IMR-90 (cell line): ENCODE measurements at regions not wholly inside any gene's neighbourhood (a gene's known extent, or its start where the extent isn't known, plus 50 kb on each side); places are given as distances from the start of the nearest gene placed in this dataset.

ENCODE experiments used
- ATAC-seq: fragments of 200-7000 bp; cut with Tn5 transposase; 2 replicates; pipeline ENCODE4 v1.9.1; 2020; ENCODE audit warnings: low read depth, mild to moderate bottlenecking, moderate library complexity
- BruUV-seq: library from RNA; stranded (reverse); fragments of 400-500 nt; replicated peaks from 2 replicates; lab custom pipeline; 2021; lab: Mats Ljungman, UMichigan
- CTCF ChIA-PET: fragments of 300-600 bp; formaldehyde crosslinking; extraction: SDS; loops from one replicate; lab custom pipeline; 2021; ENCODE audit warnings: antibody characterized with exemption; lab: Yijun Ruan, JAX
- POLR2A ChIA-PET: fragments of 300-600 bp; sonication (Branson Sonifier 250); formaldehyde crosslinking; loops from one replicate; lab custom pipeline; 2022; ENCODE audit warnings: antibody characterized with exemption; ENCODE audit not compliant: unreplicated experiment; lab: Charles Lee
- DNase-seq: peaks from one replicate; pipeline ENCODE4 v3.0.0; 2013
- H2AFZ ChIP-seq: replicated peaks from 2 replicates; pipeline ENCODE3; 2013; ENCODE audit warnings: low read length, mild to moderate bottlenecking; ENCODE audit not compliant: poor library complexity
- H2AK5ac ChIP-seq: 2 replicates; pipeline ENCODE4 v1.6.1; 2013; ENCODE audit warnings: low read depth, low read length, inconsistent platforms
- H2AK9ac ChIP-seq: replicated peaks from 2 replicates; pipeline ENCODE3; 2013; ENCODE audit warnings: mild to moderate bottlenecking, low read depth, low read length, moderate library complexity; ENCODE audit not compliant: poor library complexity
- H2BK120ac ChIP-seq: 2 replicates; pipeline ENCODE4 v1.6.1; 2013; ENCODE audit warnings: low read depth, low read length, inconsistent platforms
- H2BK15ac ChIP-seq: 3 replicates; pipeline ENCODE4 v1.6.1; 2013; ENCODE audit warnings: low read depth, low read length, inconsistent platforms
- H2BK20ac ChIP-seq: 2 replicates; pipeline ENCODE4 v1.6.1; 2013; ENCODE audit warnings: low read depth, mild to moderate bottlenecking, inconsistent platforms, low read length, moderate library complexity
- H2BK5ac ChIP-seq: 2 replicates; pipeline ENCODE4 v1.6.1; 2013; ENCODE audit warnings: mild to moderate bottlenecking, low read depth, low read length, inconsistent platforms; ENCODE audit not compliant: poor library complexity, severe bottlenecking
- H3K14ac ChIP-seq: replicated peaks from 2 replicates; pipeline ENCODE4 v1.6.1; 2013; ENCODE audit warnings: low read depth, low read length, inconsistent platforms
- H3K18ac ChIP-seq: 2 replicates; pipeline ENCODE4 v1.6.1; 2013; ENCODE audit warnings: low read depth, low read length, control low read depth
- H3K23ac ChIP-seq: 2 replicates; pipeline ENCODE4 v1.6.1; 2013; ENCODE audit warnings: low read depth, low read length, inconsistent platforms
- H3K27ac ChIP-seq: 2 replicates; pipeline ENCODE4 v1.5.1; 2013; ENCODE audit warnings: mild to moderate bottlenecking, control low read depth, low read length; ENCODE audit not compliant: insufficient read depth
- H3K27me3 ChIP-seq: 2 replicates; pipeline ENCODE4 v1.6.1; 2013; ENCODE audit warnings: low read length; ENCODE audit not compliant: control insufficient read depth, insufficient read depth
- H3K36me3 ChIP-seq: 2 replicates; pipeline ENCODE4 v1.6.1; 2013; ENCODE audit warnings: low read length, mixed read lengths; ENCODE audit not compliant: control insufficient read depth, insufficient read depth
- H3K4ac ChIP-seq: 2 replicates; pipeline ENCODE4 v1.6.1; 2013; ENCODE audit warnings: low read depth, low read length, inconsistent platforms
- H3K4me1 ChIP-seq: 2 replicates; pipeline ENCODE4 v1.6.1; 2013; ENCODE audit warnings: low read length, mixed read lengths; ENCODE audit not compliant: control insufficient read depth, insufficient read depth
- H3K4me2 ChIP-seq: 2 replicates; pipeline ENCODE4 v1.6.1; 2013; ENCODE audit warnings: low read depth, mild to moderate bottlenecking, control low read depth, low read length, moderate library complexity
- H3K4me3 ChIP-seq: 2 replicates; pipeline ENCODE4 v1.5.1; 2013; ENCODE audit warnings: low read depth, mild to moderate bottlenecking, control low read depth, low read length, moderate library complexity; ENCODE audit not compliant: insufficient read depth
- H3K56ac ChIP-seq: 2 replicates; pipeline ENCODE4 v1.6.1; 2013; ENCODE audit warnings: low read length, inconsistent platforms; ENCODE audit not compliant: insufficient read depth; ENCODE audit errors: extremely low read depth
- H3K79me1 ChIP-seq, 2 experiments: 2 replicates each; pipeline ENCODE4 v1.6.1; 2013; ENCODE audit warnings: low read length in 2 of 2, inconsistent platforms in 1 of 2, low read depth in 1 of 2
- H3K9ac ChIP-seq: 2 replicates; pipeline ENCODE4 v1.6.1; 2013; ENCODE audit warnings: low read depth, low read length, control low read depth
- H3K9me1 ChIP-seq: 2 replicates; pipeline ENCODE4 v1.6.1; 2013; ENCODE audit warnings: low read length, inconsistent platforms; ENCODE audit not compliant: insufficient read depth
- H3K9me3 ChIP-seq: 2 replicates; pipeline ENCODE4 v1.6.1; 2013; ENCODE audit warnings: low read length; ENCODE audit not compliant: control insufficient read depth, insufficient read depth
- H4K20me1 ChIP-seq: 2 replicates; pipeline ENCODE4 v1.6.1; 2013; ENCODE audit warnings: low read length, inconsistent platforms; ENCODE audit not compliant: insufficient read depth
- H4K5ac ChIP-seq: 2 replicates; pipeline ENCODE4 v1.6.1; 2013; ENCODE audit warnings: mild to moderate bottlenecking, low read depth, low read length, control low read depth
- H4K8ac ChIP-seq, 2 experiments: 2 replicates each; pipeline ENCODE4 v1.6.1; 2013; ENCODE audit warnings: low read depth in 2 of 2, low read length in 2 of 2, control low read depth in 1 of 2, inconsistent platforms in 1 of 2
- H4K91ac ChIP-seq: 2 replicates; pipeline ENCODE4 v1.6.1; 2013; ENCODE audit warnings: low read depth, low read length, inconsistent platforms; ENCODE audit not compliant: insufficient read depth
- RCOR1 ChIP-seq: IDR thresholded peaks from 2 replicates; pipeline ENCODE4 v1.6.1; 2012; ENCODE audit warnings: mild to moderate bottlenecking, low read length, improper control_type of control experiment; ENCODE audit not compliant: insufficient replicate concordance
- SMC3 ChIP-seq: fragments of 150-350 bp; IDR thresholded peaks from 2 replicates; pipeline ENCODE4 v1.6.1; 2016; ENCODE audit warnings: low read depth, mild to moderate bottlenecking, antibody characterized with exemption, low read length, moderate library complexity
- WGBS, 2 experiments: methylation state at CpG; one replicate each; pipeline versions ENCODE4 v1.1.5 to v1.1.7; 2013; ENCODE audit warnings: missing lambda C conversion rate in 2 of 2; ENCODE audit not compliant: insufficient read length in 1 of 2; ENCODE audit errors: extremely low coverage in 2 of 2; 5-methylcytosine and 5-hydroxymethylcytosine counted together
- dilution Hi-C: fragments of 300-500 bp; cut with HindIII; formaldehyde crosslinking; loops from one replicate; pipeline ENCODE4 v1.14.3; 2018; ENCODE audit warnings: low sequenced_read_pairs; ENCODE audit not compliant: unreplicated experiment
- in situ Hi-C: fragments of 300-500 bp; cut with MboI; formaldehyde crosslinking; loops from 3 replicates; pipeline ENCODE4 v1.14.3; 2019; ENCODE audit warnings: low sequenced_read_pairs, inconsistent platforms, mixed read lengths
- intact Hi-C: fragments of 100-400 bp; cut with micrococcal nuclease; formaldehyde crosslinking; loops from 2 replicates; pipeline ENCODE4 v1.10.0; 2022

- Histone ChIP-seq H3K4me1 (no peaks in the 10 kb centered on the region), H4K20me1 (no peaks in the 10 kb centered on the region), H3K27ac (no peak overlapping the region), H3K18ac (no peak overlapping the region), H3K79me1 (no peaks in the 10 kb centered on the region), H2BK5ac (no peak overlapping the region), H2AK5ac (no peak overlapping the region), H4K5ac (no peak overlapping the region), H3K27me3 (no peaks in the 10 kb centered on the region), H2BK20ac (no peak overlapping the region), H3K4me3 (no peak overlapping the region), H3K4me2 (no peak overlapping the region), H3K36me3 (no peaks in the 10 kb centered on the region), H3K9me3 (no peaks in the 10 kb centered on the region), H3K9me1 (no peaks in the 10 kb centered on the region; the same call in 1 of the 2 replicates), H2BK120ac (no peak overlapping the region), H2AK9ac (no peak overlapping the region), H3K23ac (no peak overlapping the region), H3K14ac (no peak overlapping the region), H3K4ac (no peak overlapping the region), H4K8ac (no peak overlapping the region), H2BK15ac (no peak overlapping the region), H2AFZ (no peak overlapping the region), H3K9ac (no peak overlapping the region), H3K56ac (no peak overlapping the region), H4K91ac (no peak overlapping the region)
- 100% methylated on average over 1 of the region's 5 CpGs; no CpG with 5 or more reads in 1 of the 2 experiments for WGBS, 2 experiments
- no peak for DNase-seq
- intact Hi-C loops = no loop called here
- ChIA-PET POLR2A (interaction anchor here (0.6 kb wide), 1 partner anchor 67 kb away, joined by 9 read pairs; no protein-coding TSS in a partner anchor), CTCF (interaction anchor here (0.9 kb wide), 1 partner anchor 25 kb away, joined by 4 read pairs; no protein-coding TSS in a partner anchor)
- dilution Hi-C loops = no loop called here
- no peak for ATAC-seq
- in situ Hi-C loops = no loop called here
- no TSS peak for BruUV-seq
- TF ChIP-seq SMC3 = no peak
- TF ChIP-seq RCOR1 = no peak
Measured at GRCh38 chr22:26743149-26743548, 85.8 kb downstream of the MIAT start.
